ENCODE measurements at regions not wholly inside any gene's neighbourhood (a gene's known extent, or its start where the extent isn't known, plus 50 kb on each side); places are given as distances from the start of the nearest gene placed in this dataset.

GRCh38 chrX:65846974-65847373 lies 179.5 kb downstream of the MSN start:
- H4K91ac ChIP-seq (ENCODE audit: insufficient read length, low read depth, low read length), result no peak overlapping the region
- peaks cover 2% of the 10 kb centered on the region for H3K27me3 Mint-ChIP-seq (ENCODE audit: low read depth)
- WGBS (ENCODE audit: extremely low coverage, insufficient read length, low lambda C conversion rate), result no CpG with 5 or more reads among the region's 2 CpGs

More at GRCh38 chrX:65846974-65847373, 179.5 kb downstream of the MSN start:
- peaks cover 73 to 78% of the 10 kb centered on the region in 2 experiments for H3K9me3 Mint-ChIP-seq
- H3K79me2 ChIP-seq (ENCODE audit: insufficient read depth, low read length), result no peaks in the 10 kb centered on the region
- peaks cover 0 to 3% (median 1%) of the 10 kb centered on the region in 3 experiments; a peak in 2 of 7 replicates for H3K36me3 Mint-ChIP-seq (ENCODE audit: insufficient read depth in 1 of 3, low read depth in 3 of 3)
- peaks cover 45% of the 10 kb centered on the region for H3K9me3 ChIP-seq (ENCODE audit: control insufficient read depth, low read depth, low read length)
- H3K14ac ChIP-seq (ENCODE audit: insufficient read depth, low read length), result no peak overlapping the region
- no peak overlapping the region for H4K8ac ChIP-seq (replicated peaks; ENCODE audit: insufficient read length, low read depth, low read length)
- H3K23me2 ChIP-seq (ENCODE audit: insufficient read length, low read depth, low read length, poor library complexity, severe bottlenecking), result no peaks in the 10 kb centered on the region
- H2BK120ac ChIP-seq (ENCODE audit: low read depth, low read length, poor library complexity, severe bottlenecking), result no peak overlapping the region
- H2BK15ac ChIP-seq (ENCODE audit: low read depth, low read length), result no peak overlapping the region
- no peak overlapping the region for H4K5ac ChIP-seq (ENCODE audit: insufficient read length, low read depth, low read length)
- no peaks in the 10 kb centered on the region for H4K20me1 ChIP-seq (ENCODE audit: control insufficient read depth, insufficient read depth, insufficient read length)
- no peak overlapping the region for H3T11ph ChIP-seq (ENCODE audit: low read length)
- no peaks in the 10 kb centered on the region for H3K4me1 ChIP-seq (ENCODE audit: insufficient read depth, low read length)
- no peak overlapping the region for H3K56ac ChIP-seq (ENCODE audit: insufficient read length, low read depth, low read length)
- H3K23ac ChIP-seq (ENCODE audit: insufficient read length, low read depth, low read length), result no peak overlapping the region
- H3K27ac Mint-ChIP-seq, result no peak overlapping the region
- H3K27ac ChIP-seq (ENCODE audit: insufficient read length, low read depth, low read length), result no peak overlapping the region
- no peak for DNase-seq
- no peak overlapping the region for H3K4me3 Mint-ChIP-seq
- no peaks in the 10 kb centered on the region for H3K79me1 ChIP-seq (ENCODE audit: insufficient read depth, low read depth, low read length, poor library complexity, severe bottlenecking)
- H3K4ac ChIP-seq (ENCODE audit: low read depth, low read length), result no peak overlapping the region
- no peak overlapping the region for H2AK5ac ChIP-seq (ENCODE audit: insufficient read length, low read length)
- no peak overlapping the region for H3K18ac ChIP-seq (ENCODE audit: insufficient read length, low read depth, low read length)
- TF ChIP-seq CTCF (conservative IDR thresholded peaks at IDR 0.05), result no peak
- H3K4me2 ChIP-seq (ENCODE audit: insufficient read depth, insufficient read length, low read length), result no peak overlapping the region
- no peak overlapping the region for H2BK20ac ChIP-seq (ENCODE audit: low read depth, low read length, poor library complexity, severe bottlenecking)
- peaks cover 2 to 5% of the 10 kb centered on the region in 2 experiments; a peak in 2 of 4 replicates for H3K4me1 Mint-ChIP-seq
- H2AFZ ChIP-seq (ENCODE audit: low read length), result no peak overlapping the region
- H3K9ac ChIP-seq (ENCODE audit: extremely low read depth, insufficient read length, low read length), result no peak overlapping the region
- H2BK12ac ChIP-seq (ENCODE audit: insufficient read length, low read depth, low read length), result no peak overlapping the region
- no peak overlapping the region for H2BK5ac ChIP-seq (ENCODE audit: insufficient read length, low read length)
- H3K27me3 ChIP-seq (ENCODE audit: insufficient read depth, low read length), result no peaks in the 10 kb centered on the region
